GM06990 (cell line): ENCODE measurements at regions not wholly inside any gene's neighbourhood (a gene's known extent, or its start where the extent isn't known, plus 50 kb on each side); places are given as distances from the start of the nearest gene placed in this dataset.

Experiments
- DNase-seq: peaks from one replicate; pipeline ENCODE4 v3.0.0-alpha.2; 2011; ENCODE audit not compliant: insufficient read length; ENCODE audit errors: extremely low read depth
- H3K27me3 ChIP-seq: replicated peaks from 2 replicates; pipeline ENCODE4 v1.6.0; 2011; ENCODE audit warnings: low read length; ENCODE audit not compliant: control insufficient read depth, insufficient read depth
- H3K36me3 ChIP-seq: 2 replicates; pipeline ENCODE4 v1.5.1; 2011; ENCODE audit warnings: low read length; ENCODE audit not compliant: control insufficient read depth, insufficient read depth
- H3K4me3 ChIP-seq: replicated peaks from 2 replicates; pipeline ENCODE4 v1.5.1; 2011; ENCODE audit warnings: low read depth, mild to moderate bottlenecking, control low read depth, low read length
- CTCF ChIP-seq: IDR thresholded peaks from 2 replicates; pipeline ENCODE4 v1.5.1; 2011; ENCODE audit warnings: low read length, control low read depth, mild to moderate bottlenecking, inconsistent platforms; ENCODE audit not compliant: insufficient read depth, poor library complexity, severe bottlenecking

GRCh38 chr10:64750672-64751071 is 1229.5 kb downstream of the REEP3 start:
- no peaks in the 10 kb centered on the region for H3K36me3 ChIP-seq
- H3K27me3 ChIP-seq, result no peaks in the 10 kb centered on the region
- no peak for DNase-seq
- TF ChIP-seq CTCF, result no peak
- H3K4me3 ChIP-seq, result no peak overlapping the region

GRCh38 chr10:64753516-64753915 is 1232.3 kb downstream of the REEP3 start:
- no peak overlapping the region for H3K4me3 ChIP-seq
- no peaks in the 10 kb centered on the region for H3K27me3 ChIP-seq
- TF ChIP-seq CTCF, result no peak
- H3K36me3 ChIP-seq, result no peaks in the 10 kb centered on the region
- no peak for DNase-seq

GRCh38 chr10:64760371-64760770 is 1239.2 kb downstream of the REEP3 start:
- no peak overlapping the region for H3K4me3 ChIP-seq
- DNase-seq, result no peak
- no peaks in the 10 kb centered on the region for H3K36me3 ChIP-seq
- H3K27me3 ChIP-seq, result no peaks in the 10 kb centered on the region
- no peak for TF ChIP-seq CTCF

GRCh38 chr10:64762861-64763260 is 1241.7 kb downstream of the REEP3 start:
- TF ChIP-seq CTCF, result no peak
- no peak overlapping the region for H3K4me3 ChIP-seq
- H3K27me3 ChIP-seq, result no peaks in the 10 kb centered on the region
- H3K36me3 ChIP-seq, result no peaks in the 10 kb centered on the region
- no peak for DNase-seq

- Histone ChIP-seq H3K36me3 (no peaks in the 10 kb centered on the region), H3K4me3 (no peak overlapping the region), H3K27me3 (no peaks in the 10 kb centered on the region)
- no peak for DNase-seq
- no peak for TF ChIP-seq CTCF
These were observed 1244.3 kb downstream of the REEP3 start for GRCh38 chr10:64765498-64765897.
